GM06990 (cell line): ENCODE measurements at regions not wholly inside any gene's neighbourhood (a gene's known extent, or its start where the extent isn't known, plus 50 kb on each side); places are given as distances from the start of the nearest gene placed in this dataset.
A peak's percentile ranks its signal among the peaks of the same experiment; 100 is the strongest.

ENCODE experiments used
- DNase-seq: peaks from one replicate; pipeline ENCODE4 v3.0.0-alpha.2; 2011; ENCODE audit not compliant: insufficient read length; ENCODE audit errors: extremely low read depth
- H3K27me3 ChIP-seq: replicated peaks from 2 replicates; pipeline ENCODE4 v1.6.0; 2011; ENCODE audit warnings: low read length; ENCODE audit not compliant: control insufficient read depth, insufficient read depth
- H3K36me3 ChIP-seq: 2 replicates; pipeline ENCODE4 v1.5.1; 2011; ENCODE audit warnings: low read length; ENCODE audit not compliant: control insufficient read depth, insufficient read depth
- H3K4me3 ChIP-seq: replicated peaks from 2 replicates; pipeline ENCODE4 v1.5.1; 2011; ENCODE audit warnings: low read depth, mild to moderate bottlenecking, control low read depth, low read length
- TF ChIP-seq, protein P1 (sequence below): IDR thresholded peaks from 2 replicates; pipeline ENCODE4 v1.5.1; 2011; ENCODE audit warnings: low read length, control low read depth, mild to moderate bottlenecking, inconsistent platforms; ENCODE audit not compliant: insufficient read depth, poor library complexity, severe bottlenecking

DNA sequence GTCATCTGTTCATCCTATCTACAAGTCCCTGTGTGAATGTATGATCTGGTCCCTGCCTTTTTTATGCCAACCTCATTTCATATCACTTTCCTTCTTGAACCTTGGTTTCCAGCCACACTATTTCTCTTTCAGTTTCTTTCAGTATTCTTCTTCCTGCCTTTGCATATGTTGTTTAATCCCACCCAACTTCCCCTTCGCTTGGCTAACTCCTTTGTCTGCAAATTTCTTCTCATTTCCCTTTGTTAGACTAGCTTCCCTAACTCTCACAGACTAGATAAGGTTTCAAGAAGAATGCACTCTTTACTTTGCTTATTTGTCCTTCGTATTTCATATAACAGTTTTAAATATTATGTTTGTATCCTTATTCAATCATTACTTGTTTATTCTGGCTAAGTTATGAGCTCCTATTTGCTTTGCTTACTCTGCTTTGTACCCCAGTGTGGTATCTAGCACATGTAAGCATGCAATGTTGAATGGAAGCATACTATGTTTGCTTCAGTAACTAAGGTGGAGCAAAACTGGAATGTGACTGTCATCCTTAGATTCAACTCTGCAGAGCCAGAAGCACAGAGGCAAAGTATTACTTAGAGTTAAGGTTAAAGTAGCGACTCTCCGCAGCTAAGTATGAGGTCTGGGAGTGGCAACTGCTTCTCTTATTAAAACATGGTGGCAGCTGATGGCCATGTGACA is 681.3 kb downstream of the CPS1 start:
- no peak overlapping the region for H3K4me3 ChIP-seq
- H3K27me3 ChIP-seq, result no peaks in the 10 kb centered on the region
- DNase-seq, result peak; percentile 3
- TF ChIP-seq, protein P1, sequence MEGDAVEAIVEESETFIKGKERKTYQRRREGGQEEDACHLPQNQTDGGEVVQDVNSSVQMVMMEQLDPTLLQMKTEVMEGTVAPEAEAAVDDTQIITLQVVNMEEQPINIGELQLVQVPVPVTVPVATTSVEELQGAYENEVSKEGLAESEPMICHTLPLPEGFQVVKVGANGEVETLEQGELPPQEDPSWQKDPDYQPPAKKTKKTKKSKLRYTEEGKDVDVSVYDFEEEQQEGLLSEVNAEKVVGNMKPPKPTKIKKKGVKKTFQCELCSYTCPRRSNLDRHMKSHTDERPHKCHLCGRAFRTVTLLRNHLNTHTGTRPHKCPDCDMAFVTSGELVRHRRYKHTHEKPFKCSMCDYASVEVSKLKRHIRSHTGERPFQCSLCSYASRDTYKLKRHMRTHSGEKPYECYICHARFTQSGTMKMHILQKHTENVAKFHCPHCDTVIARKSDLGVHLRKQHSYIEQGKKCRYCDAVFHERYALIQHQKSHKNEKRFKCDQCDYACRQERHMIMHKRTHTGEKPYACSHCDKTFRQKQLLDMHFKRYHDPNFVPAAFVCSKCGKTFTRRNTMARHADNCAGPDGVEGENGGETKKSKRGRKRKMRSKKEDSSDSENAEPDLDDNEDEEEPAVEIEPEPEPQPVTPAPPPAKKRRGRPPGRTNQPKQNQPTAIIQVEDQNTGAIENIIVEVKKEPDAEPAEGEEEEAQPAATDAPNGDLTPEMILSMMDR, result no peak
- no peaks in the 10 kb centered on the region for H3K36me3 ChIP-seq

DNA sequence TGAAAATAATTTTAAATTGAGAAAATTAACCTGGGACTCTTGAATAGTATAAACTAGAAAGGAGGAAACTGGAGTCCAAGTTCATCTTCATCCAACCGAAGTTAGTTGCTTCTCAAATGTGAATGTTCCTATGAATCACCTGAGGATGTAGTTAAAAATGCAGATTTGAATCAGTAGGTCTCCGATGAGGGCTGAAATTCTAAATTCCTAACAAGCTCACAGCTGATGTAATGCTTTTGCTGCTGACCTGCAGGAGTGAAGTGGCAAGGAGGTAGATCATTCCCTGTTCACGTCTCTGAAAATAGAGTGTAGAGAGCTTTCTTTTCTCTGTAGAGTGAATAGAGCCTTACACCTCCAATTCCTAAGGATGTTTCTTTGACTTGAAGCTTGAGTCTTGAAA is 685.5 kb downstream of the CPS1 start:
- no peak overlapping the region for H3K4me3 ChIP-seq
- H3K27me3 ChIP-seq, result no peaks in the 10 kb centered on the region
- H3K36me3 ChIP-seq, result no peaks in the 10 kb centered on the region
- no peak for DNase-seq
- TF ChIP-seq, protein P1, result no peak

DNA sequence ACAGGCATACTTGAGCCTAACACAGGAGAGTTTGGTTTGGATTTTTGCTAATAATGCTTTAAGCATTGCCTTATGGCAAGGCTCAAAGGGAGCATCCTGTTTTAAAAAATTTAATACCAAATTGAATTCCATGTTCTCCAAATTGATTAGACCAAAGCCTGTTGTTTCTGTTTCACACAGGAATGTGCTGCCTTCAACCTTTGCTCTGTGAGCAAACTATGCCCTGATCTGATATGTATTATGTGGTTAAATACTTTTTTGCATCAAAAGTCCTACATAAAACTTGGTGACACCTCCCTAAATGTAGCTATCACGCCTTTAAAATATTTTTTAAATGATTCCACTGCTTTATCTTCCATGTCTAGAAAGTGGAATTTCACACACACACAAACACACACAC is 691.4 kb downstream of the CPS1 start:
- no peak for DNase-seq
- TF ChIP-seq, protein P1, result no peak
- H3K36me3 ChIP-seq, result no peaks in the 10 kb centered on the region
- H3K27me3 ChIP-seq, result no peaks in the 10 kb centered on the region
- no peak overlapping the region for H3K4me3 ChIP-seq

DNA sequence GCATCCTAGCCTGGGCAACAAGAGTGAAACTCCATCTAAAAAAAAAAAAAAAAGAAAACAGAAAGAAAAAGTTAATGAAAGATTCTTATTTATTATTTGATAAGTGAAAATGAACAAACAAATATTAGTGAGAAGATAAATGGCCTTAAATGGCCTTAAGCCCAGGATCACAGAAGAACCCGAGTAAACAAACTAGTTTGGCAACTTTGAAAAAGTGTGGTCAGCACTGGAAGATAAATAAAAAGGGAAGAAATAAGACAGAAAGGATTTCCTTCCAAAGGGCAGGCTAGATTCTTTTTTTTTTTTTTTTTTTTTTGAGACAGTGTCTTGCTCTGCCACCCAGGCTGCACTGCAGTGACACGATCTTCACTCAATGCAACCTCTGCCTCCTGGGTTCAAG is 692.4 kb downstream of the CPS1 start:
- no peaks in the 10 kb centered on the region for H3K27me3 ChIP-seq
- H3K4me3 ChIP-seq, result no peak overlapping the region
- H3K36me3 ChIP-seq, result no peaks in the 10 kb centered on the region
- DNase-seq, result no peak
- TF ChIP-seq, protein P1, result no peak

DNA sequence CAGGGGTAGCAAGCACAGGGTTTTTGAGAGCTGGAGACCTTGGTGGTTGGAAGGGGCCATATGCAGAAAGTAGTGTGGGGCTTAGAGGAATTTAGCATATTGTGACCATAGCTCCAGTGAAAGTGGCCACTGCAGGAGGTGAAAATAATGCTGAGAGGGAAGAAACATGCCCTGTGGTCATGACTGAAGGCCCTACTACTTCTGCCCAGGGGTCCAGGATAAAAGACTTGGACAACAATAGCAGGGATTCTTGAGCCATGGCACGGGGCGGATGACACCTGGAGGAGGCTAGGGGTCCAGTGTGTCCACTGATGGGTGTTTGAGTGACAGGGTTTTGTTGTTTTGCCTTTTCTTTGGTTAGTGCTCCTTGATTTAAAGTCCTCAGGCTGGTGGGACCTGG is 694.6 kb downstream of the CPS1 start:
- DNase-seq, result no peak
- Histone ChIP-seq H3K27me3 (no peaks in the 10 kb centered on the region), H3K4me3 (no peak overlapping the region), H3K36me3 (no peaks in the 10 kb centered on the region)
- TF ChIP-seq, protein P1, result no peak

DNA sequence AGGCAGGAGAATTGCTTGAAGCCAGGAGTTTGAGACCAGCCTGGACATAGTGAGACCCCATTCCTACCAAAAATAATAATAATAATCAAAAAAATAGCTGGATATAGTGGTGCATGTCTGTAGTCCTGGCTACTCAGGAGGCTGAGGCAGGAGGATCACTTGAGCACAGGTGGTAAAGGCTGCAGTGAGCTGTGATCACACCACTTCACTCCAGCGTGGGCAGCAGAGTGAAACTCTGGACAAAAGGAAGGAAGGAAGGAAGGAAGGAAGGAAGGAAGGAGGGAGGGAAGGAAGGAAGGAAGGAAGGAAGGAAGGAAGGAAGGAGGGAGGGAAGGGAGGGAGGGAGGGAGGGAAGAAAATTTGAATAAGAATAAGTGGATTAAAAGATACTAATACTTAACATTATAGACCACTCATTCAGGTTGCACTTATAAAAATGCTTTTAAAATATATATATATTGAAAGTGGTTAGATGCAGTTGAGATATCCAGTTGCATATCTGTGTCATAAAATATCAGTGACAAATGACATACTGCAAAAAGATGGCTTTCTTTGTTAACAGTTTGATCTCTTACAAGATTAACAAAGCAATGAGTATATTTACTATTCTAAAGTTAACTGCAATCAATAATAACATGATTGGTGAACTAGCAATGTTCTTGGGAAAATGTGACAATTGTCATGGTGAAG is 702.4 kb downstream of the CPS1 start:
- H3K4me3 ChIP-seq, result no peak overlapping the region
- TF ChIP-seq, protein P1, result no peak
- no peaks in the 10 kb centered on the region for H3K36me3 ChIP-seq
- H3K27me3 ChIP-seq, result no peaks in the 10 kb centered on the region
- DNase-seq, result no peak
